ENCODE measurements at regions not wholly inside any gene's neighbourhood (a gene's known extent, or its start where the extent isn't known, plus 50 kb on each side); places are given as distances from the start of the nearest gene placed in this dataset.

DNA sequence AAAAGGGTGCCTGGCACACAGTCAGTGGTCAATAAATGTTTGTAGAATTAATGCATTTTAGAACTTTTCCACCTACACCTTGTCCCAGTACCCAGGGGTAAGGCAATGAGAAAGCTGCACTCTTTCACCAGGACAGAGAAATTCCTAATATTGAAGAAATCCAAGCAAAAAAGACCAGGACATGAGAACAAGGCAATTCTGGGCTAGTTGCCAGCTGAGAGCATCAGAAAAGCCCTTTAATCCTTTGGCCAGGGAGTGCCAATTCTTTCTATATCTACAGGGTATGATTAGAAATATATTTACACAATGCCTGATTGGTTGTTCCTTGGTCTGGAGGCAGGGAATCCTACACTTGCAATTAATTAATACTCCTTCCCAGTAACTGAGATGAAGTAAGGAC is 492.4 kb upstream of the NFIA start (continued):
- TF ChIP-seq, protein P1, sequence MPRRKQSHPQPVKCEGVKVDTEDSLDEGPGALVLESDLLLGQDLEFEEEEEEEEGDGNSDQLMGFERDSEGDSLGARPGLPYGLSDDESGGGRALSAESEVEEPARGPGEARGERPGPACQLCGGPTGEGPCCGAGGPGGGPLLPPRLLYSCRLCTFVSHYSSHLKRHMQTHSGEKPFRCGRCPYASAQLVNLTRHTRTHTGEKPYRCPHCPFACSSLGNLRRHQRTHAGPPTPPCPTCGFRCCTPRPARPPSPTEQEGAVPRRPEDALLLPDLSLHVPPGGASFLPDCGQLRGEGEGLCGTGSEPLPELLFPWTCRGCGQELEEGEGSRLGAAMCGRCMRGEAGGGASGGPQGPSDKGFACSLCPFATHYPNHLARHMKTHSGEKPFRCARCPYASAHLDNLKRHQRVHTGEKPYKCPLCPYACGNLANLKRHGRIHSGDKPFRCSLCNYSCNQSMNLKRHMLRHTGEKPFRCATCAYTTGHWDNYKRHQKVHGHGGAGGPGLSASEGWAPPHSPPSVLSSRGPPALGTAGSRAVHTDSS (tag by site-specific recombination; IDR thresholded peaks at IDR 0.05), result no peak
- TF ChIP-seq, protein P2, sequence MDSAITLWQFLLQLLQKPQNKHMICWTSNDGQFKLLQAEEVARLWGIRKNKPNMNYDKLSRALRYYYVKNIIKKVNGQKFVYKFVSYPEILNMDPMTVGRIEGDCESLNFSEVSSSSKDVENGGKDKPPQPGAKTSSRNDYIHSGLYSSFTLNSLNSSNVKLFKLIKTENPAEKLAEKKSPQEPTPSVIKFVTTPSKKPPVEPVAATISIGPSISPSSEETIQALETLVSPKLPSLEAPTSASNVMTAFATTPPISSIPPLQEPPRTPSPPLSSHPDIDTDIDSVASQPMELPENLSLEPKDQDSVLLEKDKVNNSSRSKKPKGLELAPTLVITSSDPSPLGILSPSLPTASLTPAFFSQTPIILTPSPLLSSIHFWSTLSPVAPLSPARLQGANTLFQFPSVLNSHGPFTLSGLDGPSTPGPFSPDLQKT (IDR thresholded peaks at IDR 0.05; ENCODE audit: borderline replicate concordance, low read depth, low read length), result no peak

DNA sequence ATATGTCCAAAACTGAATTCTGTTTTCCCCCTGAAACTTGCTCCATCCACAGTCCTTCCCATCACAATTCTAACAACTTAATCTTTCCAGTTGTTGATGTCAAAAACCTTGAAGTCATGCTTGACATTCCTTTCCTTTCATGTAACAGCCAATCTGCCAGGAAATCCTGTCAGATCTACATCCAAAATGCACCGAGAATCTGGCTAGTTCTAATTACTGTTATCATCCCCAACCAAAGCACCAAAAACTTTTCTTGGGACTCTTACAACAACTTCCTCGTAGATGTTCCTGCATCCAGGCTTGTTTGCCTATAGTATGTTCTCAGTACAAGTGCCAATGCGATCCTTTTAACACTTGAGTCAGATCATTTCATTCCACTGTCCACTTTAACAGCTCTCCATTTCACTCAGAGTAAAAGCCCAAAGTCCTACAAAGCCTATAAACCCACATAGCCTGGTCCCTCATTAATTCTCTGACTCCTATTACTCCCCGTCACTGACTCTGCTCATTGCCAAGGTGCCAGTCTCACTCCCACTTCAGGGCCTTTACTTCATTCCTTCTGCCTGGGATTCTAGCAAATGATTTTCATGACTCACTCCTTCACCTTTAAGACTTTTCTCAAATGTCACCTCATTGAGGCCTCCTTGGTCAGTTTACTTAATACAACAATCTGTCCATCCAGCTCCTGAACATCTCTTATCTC is 493.2 kb upstream of the NFIA start:
- Histone ChIP-seq H3K27ac (ENCODE audit: extremely low read depth, low read depth, low read length) (no peak overlapping the region), H3K4me3 (ENCODE audit: low read depth, low read length) (no peak overlapping the region), H3K4me1 (ENCODE audit: control insufficient read depth, insufficient read depth, low read length) (no peaks in the 10 kb centered on the region), H3K9me3 (ENCODE audit: control insufficient read depth, insufficient read depth, low read depth, low read length) (no peaks in the 10 kb centered on the region), H3K36me3 (ENCODE audit: control insufficient read depth in 2 of 2, insufficient read depth in 1 of 2, low read length in 2 of 2) (no peaks in the 10 kb centered on the region)
- CTCF ChIA-PET, result interaction anchor here (0.7 kb wide), 1 partner anchor 176 kb away, joined by 3 read pairs; no protein-coding TSS in a partner anchor
- POLR2A ChIA-PET, result no interaction called here
- TF ChIP-seq GLI4 (tag by site-specific recombination; IDR thresholded peaks at IDR 0.05), result no peak
- TF ChIP-seq, protein P3, sequence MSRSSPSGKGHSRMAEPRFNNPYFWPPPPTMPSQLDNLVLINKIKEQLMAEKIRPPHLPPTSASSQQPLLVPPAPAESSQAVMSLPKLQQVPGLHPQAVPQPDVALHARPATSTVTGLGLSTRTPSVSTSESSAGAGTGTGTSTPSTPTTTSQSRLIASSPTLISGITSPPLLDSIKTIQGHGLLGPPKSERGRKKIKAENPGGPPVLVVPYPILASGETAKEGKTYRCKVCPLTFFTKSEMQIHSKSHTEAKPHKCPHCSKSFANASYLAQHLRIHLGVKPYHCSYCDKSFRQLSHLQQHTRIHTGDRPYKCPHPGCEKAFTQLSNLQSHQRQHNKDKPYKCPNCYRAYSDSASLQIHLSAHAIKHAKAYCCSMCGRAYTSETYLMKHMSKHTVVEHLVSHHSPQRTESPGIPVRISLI (tag by site-specific recombination; IDR thresholded peaks at IDR 0.05), result no peak
- no peak for TF ChIP-seq ZNF623 (tag by site-specific recombination; IDR thresholded peaks at IDR 0.05)
- no peak for TF ChIP-seq ZFP3 (tag by site-specific recombination; IDR thresholded peaks at IDR 0.05; ENCODE audit: low read depth)
- TF ChIP-seq ZNF664 (tag by site-specific recombination; IDR thresholded peaks at IDR 0.05), result no peak
- TF ChIP-seq, protein P4, sequence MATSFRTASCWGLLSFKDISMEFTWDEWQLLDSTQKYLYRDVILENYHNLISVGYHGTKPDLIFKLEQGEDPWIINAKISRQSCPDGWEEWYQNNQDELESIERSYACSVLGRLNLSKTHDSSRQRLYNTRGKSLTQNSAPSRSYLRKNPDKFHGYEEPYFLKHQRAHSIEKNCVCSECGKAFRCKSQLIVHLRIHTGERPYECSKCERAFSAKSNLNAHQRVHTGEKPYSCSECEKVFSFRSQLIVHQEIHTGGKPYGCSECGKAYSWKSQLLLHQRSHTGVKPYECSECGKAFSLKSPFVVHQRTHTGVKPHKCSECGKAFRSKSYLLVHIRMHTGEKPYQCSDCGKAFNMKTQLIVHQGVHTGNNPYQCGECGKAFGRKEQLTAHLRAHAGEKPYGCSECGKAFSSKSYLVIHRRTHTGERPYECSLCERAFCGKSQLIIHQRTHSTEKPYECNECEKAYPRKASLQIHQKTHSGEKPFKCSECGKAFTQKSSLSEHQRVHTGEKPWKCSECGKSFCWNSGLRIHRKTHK (tag by site-specific recombination; IDR thresholded peaks at IDR 0.05), result no peak
- TF ChIP-seq KLF16 (tag by site-specific recombination; IDR thresholded peaks at IDR 0.05), result no peak
- TF ChIP-seq ZBTB7A (tag by site-specific recombination; IDR thresholded peaks at IDR 0.05; ENCODE audit: low read depth), result no peak
- no peak for TF ChIP-seq ZNF654 (tag by site-specific recombination; IDR thresholded peaks at IDR 0.05; ENCODE audit: low read depth)
- TF ChIP-seq HOXD13 (CRISPR knock-in tag; IDR thresholded peaks at IDR 0.05; ENCODE audit: borderline replicate concordance), result no peak
- TF ChIP-seq, protein P5, sequence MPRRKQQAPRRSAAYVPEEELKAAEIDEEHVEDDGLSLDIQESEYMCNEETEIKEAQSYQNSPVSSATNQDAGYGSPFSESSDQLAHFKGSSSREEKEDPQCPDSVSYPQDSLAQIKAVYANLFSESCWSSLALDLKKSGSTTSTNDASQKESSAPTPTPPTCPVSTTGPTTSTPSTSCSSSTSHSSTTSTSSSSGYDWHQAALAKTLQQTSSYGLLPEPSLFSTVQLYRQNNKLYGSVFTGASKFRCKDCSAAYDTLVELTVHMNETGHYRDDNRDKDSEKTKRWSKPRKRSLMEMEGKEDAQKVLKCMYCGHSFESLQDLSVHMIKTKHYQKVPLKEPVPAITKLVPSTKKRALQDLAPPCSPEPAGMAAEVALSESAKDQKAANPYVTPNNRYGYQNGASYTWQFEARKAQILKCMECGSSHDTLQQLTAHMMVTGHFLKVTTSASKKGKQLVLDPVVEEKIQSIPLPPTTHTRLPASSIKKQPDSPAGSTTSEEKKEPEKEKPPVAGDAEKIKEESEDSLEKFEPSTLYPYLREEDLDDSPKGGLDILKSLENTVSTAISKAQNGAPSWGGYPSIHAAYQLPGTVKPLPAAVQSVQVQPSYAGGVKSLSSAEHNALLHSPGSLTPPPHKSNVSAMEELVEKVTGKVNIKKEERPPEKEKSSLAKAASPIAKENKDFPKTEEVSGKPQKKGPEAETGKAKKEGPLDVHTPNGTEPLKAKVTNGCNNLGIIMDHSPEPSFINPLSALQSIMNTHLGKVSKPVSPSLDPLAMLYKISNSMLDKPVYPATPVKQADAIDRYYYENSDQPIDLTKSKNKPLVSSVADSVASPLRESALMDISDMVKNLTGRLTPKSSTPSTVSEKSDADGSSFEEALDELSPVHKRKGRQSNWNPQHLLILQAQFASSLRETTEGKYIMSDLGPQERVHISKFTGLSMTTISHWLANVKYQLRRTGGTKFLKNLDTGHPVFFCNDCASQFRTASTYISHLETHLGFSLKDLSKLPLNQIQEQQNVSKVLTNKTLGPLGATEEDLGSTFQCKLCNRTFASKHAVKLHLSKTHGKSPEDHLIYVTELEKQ (tag by site-specific recombination; IDR thresholded peaks at IDR 0.05; ENCODE audit: borderline replicate concordance), result no peak

DNA sequence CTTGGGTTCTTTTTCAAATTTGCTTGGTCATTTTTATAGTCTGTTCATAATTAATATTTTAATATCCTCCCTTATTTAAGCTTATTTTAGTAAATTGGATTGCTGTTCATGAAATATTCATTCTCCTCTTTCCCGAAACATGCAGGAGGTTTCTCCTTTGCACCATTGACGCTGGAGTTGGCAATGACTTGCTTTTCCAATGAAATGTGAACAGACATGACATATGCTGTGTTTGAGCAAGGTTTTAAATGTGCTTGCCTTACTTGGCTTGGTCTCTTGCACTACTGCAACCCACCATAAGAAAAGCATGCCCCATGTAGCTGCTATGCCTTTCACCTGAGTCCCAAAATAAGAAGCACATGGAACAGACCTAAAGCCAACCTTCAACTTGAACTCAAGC is 498.0 kb upstream of the NFIA start:
- Histone ChIP-seq H3K4me1 (ENCODE audit: control insufficient read depth, insufficient read depth, low read length) (no peaks in the 10 kb centered on the region), H3K36me3 (ENCODE audit: control insufficient read depth in 2 of 2, insufficient read depth in 1 of 2, low read length in 2 of 2) (peaks cover 0 to 3% of the 10 kb centered on the region in 2 experiments; a peak in 1 of 3 replicates), H3K27ac (ENCODE audit: extremely low read depth, low read depth, low read length) (no peak overlapping the region), H3K4me3 (ENCODE audit: low read depth, low read length) (no peak overlapping the region), H3K9me3 (ENCODE audit: control insufficient read depth, insufficient read depth, low read depth, low read length) (no peaks in the 10 kb centered on the region)
- ChIA-PET CTCF (no interaction called here), POLR2A (no interaction called here)
- no peak for TF ChIP-seq ZNF629 (tag by site-specific recombination; IDR thresholded peaks at IDR 0.05)
- no peak for TF ChIP-seq ZNF660 (tag by site-specific recombination; IDR thresholded peaks at IDR 0.05)
- TF ChIP-seq SP3 (tag by site-specific recombination; IDR thresholded peaks at IDR 0.05), result no peak
- TF ChIP-seq BCL11A (tag by site-specific recombination; IDR thresholded peaks at IDR 0.05; ENCODE audit: low read depth), result no peak
- no peak for TF ChIP-seq ZNF16 (tag by site-specific recombination; IDR thresholded peaks at IDR 0.05; ENCODE audit: low read depth)
- no peak for TF ChIP-seq FEZF1 (tag by site-specific recombination; IDR thresholded peaks at IDR 0.05)
- TF ChIP-seq ZNF114 (tag by site-specific recombination; IDR thresholded peaks at IDR 0.05), result no peak
- no peak for TF ChIP-seq ZNF423 (tag by site-specific recombination; IDR thresholded peaks at IDR 0.05)
- TF ChIP-seq GLI2 (tag by site-specific recombination; IDR thresholded peaks at IDR 0.05; ENCODE audit: borderline replicate concordance, low read depth), result no peak
- no peak for TF ChIP-seq ZNF146 (tag by site-specific recombination; IDR thresholded peaks at IDR 0.05)
- TF ChIP-seq ZNF239 (tag by site-specific recombination; IDR thresholded peaks at IDR 0.05), result no peak
- no peak for TF ChIP-seq ZNF350 (tag by site-specific recombination; IDR thresholded peaks at IDR 0.05)

All from HEK293 (cell line).